Stimulated activated CD4-positive, alpha-beta T cell treated with anti-CD3 and anti-CD28 coated beads, Interleukin-1b, Interleukin-23, amount 100 ng/mL, for 1 hour (primary cell): ENCODE measurements at regions not wholly inside any gene's neighbourhood (a gene's known extent, or its start where the extent isn't known, plus 50 kb on each side); places are given as distances from the start of the nearest gene placed in this dataset.
"Not testable (repeated sequence)": the region's sequence is repeated elsewhere in the genome, so short reads cannot be mapped to it uniquely, and the experiment has no call there.

ENCODE experiments used
- DNase-seq, 2 donors: peaks; one replicate each; pipeline ENCODE4 v3.0.0-alpha.2; 2020; ENCODE audit warnings: low read depth in 2 of 2

DNA sequence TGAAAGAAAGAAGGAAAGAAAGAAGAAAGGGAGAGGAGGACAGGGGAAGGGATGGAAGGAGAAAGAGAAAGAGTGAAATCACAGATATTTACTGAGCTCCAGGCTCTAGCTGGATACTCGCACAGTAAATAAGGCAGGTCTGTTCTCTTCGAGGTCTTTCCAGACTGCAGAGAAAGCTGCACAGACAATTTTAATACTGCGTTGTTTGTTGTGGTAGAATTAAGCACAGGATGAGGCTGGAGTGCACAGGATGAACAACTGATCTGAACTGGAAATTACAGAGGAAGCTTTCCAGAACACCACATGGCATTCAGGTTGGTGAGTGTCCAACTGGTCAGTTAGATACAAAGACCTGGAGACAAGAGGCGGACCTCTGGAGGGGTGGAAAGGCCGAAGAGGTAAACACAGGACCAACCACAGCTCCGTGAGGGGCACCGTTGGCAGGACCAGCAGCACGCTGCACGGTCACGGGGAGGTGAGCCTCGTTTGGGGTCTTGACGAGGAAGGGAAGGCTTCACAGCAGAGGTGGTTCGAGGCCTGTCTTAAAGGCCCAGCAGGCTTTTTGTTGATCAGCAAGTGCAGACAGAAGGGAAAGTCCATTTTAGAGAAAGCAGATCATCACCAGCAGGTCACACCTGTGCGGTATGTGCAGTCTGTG is 121.7 kb downstream of the ATP6V0E2 start:
- not testable (repeated sequence) for DNase-seq

DNA sequence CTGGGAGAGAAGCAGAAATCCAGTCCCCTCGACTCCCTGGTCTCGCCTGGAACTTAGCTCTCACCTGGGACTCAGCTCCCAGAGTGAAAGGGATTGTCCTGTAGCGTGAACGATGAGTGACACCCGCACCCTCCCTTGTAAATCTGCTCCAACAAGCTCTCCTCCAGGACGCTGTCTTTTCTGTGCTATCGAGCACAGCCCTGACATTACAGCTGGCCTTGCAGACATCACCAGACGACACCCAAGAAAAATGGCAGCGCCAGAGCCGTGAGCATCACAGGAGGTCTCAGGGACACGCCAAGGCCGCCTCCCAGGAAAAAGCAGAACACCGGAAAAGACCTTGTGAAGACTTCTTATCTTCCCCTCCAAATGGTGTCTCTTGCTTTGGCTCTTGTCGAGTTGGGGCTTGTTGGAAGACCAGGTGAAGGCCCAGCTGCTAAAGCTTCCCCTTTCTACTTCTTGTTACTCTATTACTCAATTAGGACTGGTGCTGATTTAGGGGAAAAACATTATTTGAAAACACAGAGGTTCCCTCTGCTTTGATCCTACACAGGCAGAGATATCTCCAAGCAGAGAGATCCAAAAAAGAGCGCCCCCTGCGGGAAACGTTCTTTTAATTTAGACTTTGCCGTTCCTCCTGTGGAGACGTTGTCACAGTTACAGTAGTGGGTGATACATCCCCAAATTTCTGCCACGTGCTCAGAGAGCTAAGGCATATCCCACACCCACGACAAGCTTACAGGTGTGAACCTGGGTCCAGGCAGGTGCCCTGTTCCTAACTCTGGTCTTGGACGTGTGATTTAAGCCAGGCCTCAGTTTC is 127.2 kb downstream of the ATP6V0E2 start:
- DNase-seq = not testable (repeated sequence)

DNA sequence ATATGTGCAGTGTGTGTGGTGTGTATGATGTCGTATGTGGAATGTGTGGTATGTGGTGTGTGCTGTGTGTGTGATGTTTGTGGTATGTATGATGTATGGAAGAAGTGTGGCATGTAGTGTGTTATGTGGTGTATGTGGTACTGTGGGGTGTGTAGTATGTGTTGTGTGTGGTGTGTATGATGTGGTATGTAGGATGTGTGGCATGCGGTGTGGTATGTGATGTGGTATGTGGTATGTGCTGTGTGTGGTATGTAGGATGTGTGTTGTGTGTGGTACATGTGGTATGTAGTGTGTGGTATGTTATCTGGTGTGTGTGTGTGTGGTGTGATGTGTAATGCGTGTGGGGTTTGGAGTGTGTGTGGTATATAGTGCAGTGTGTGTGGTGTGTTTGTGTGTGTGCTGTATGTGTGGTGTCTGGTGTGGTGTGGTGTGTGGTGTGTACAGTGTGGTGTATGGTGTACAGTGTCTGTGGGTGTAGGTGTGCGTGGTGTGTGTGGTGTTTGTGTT is 129.6 kb downstream of the ATP6V0E2 start:
- DNase-seq = no peak

DNA sequence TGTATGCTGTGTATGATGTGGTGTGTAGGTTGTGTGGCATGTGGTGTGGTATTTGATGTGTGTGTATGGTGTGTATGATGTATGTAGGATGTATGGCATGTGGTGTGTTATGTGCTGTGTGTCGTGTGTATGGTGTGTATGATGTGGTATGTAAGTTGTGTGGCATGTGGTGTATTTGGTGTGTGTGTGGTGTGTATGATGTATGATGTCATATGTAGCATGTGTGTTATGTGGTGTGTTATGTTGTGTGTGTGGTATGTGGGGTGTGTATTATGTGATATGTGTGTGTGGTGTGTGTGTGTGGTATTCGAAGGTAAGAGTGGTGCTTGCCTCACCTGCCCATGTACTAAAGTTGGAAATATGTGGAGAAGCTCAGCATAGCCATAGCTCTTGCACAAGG is 130.2 kb downstream of the ATP6V0E2 start:
- DNase-seq = not testable (repeated sequence)

- not testable (repeated sequence) for DNase-seq
These were observed 131.1 kb downstream of the ATP6V0E2 start for GRCh38 chr7:150004843-150005242.

GRCh38 chr7:150009620-150010303 is 136.0 kb downstream of the ATP6V0E2 start:
- DNase-seq = not testable (repeated sequence)

DNA sequence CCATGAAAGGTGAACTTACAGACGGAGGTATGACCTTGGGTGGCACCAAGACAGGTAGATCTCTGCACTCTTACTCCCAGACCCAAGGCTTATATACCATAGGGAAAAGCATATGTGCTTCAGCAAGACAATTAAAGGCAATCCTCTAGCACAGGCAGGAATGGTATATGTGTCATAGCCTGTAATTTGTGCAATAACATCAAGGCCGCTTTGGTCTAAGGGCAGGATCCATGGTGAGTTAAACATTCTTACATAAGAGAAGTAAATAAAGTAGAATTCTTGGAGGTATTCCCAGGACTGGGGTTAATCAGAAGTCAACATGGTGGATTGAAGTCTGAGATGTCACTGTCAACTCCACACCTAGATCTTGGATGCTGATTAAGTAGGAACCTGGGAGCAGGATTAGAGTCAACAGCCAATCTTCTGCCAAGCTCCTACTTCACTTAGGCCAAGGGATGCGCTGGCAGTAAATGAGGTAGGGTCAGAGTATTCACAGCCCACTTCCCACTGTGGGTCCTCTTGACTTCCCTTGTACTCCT is 143.0 kb downstream of the ATP6V0E2 start:
- not testable (repeated sequence) for DNase-seq

- DNase-seq = not testable (repeated sequence)
These were observed 146.4 kb downstream of the ATP6V0E2 start for GRCh38 chr7:150020210-150020609.

GRCh38 chr7:150024550-150025490 is 151.1 kb downstream of the ATP6V0E2 start:
- not testable (repeated sequence) for DNase-seq

DNA sequence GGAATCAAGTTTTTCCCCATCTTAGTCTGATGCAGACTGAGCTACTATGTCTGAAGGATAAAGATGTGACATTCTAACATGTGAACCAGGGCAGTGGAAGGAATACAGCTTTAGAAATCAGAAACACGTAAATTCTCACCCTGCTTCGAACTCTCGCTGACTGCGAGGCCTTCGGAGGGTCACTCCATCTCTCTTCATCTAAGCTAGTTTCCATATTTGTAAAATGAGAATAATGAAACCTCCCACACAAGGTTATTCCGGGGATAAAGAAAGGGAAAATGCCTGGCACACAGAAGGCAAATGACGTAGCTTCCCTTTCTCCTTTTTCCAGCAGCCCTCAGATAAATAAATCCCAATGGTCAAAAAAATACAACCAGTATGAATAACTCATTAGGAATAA is 152.0 kb downstream of the ATP6V0E2 start:
- not testable (repeated sequence) for DNase-seq

GRCh38 chr7:150028344-150029012 is 154.7 kb downstream of the ATP6V0E2 start:
- not testable (repeated sequence) for DNase-seq

DNA sequence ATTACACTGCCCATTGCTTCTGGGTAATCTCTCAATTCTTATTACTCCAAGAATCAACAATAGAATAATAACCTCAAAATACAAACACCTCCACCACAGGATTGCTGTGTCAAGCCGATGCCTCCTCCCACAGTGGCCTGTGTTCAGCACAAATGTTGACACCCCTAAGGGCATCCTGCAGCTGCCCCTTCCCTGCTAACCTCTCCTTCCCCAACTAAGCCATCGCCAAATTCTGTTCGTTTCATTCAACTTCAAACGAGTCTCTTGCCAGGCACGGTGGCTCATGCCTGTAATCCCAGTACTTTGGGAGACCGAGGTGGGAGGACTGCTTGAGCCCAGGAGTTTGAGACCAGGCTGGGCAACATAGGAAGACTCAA is 155.2 kb downstream of the ATP6V0E2 start:
- DNase-seq = not testable (repeated sequence)

- DNase-seq = not testable (repeated sequence)
These were observed 158.0 kb downstream of the ATP6V0E2 start for GRCh38 chr7:150031733-150032132.

DNA sequence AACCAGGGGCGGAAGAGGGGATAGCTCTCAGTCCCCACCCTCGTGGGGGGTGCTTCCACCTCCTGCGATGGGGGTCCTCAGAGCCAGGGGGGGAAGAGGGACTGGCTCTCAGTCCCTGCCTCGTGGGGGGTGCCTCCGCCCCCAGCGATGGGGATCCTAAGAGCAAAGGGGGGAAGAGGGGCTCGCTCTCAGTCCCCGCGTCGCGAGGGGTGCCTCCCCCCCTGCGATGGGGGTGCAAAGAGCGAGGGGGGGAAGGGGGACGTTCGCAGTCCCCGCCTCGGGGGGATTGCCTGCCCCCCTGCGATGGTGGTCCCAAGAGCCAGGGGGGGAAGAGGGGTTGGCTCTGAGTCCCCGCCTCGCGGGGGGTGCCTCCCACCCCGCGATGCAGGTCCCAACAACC is 159.9 kb downstream of the ATP6V0E2 start:
- not testable (repeated sequence) for DNase-seq

DNA sequence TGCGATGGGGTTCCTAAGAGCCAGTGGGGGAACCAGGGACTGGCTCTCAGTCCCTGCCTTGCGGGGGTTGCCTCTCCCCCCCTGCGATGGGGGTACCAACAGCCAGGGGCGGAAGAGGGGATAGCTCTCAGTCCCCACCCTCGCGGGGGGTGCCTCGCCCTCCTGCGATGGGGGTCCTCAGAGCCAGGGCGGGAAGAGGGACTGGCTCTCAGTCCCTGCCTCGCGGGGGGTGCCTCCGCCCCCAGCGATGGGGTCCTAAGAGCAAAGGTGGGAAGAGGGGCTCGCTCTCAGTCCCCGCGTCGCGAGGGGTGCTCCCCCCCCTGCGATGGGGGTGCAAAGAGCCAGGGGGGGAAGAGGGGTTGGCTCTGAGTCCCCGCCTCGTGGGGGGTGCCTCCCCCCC is 162.0 kb downstream of the ATP6V0E2 start:
- DNase-seq = not testable (repeated sequence)

DNA sequence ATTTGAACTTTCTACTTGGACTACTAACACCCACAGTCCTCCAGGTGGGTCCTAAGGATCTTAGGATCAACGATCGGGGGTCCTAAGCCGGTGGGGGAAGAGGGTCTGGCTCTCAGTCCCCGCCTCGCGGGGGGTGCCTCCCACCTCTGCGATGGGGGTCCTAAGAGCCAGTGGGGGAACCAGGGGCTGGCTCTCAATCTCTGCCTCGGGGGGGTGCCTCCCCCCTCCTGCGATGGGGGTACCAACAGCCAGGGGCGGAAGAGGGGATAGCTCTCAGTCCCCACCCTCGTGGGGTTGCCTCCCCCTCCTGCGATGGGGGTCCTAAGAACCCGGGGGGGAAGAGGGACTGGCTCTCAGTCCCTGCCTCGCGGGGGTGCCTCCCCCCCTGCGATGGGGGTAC is 165.3 kb downstream of the ATP6V0E2 start:
- DNase-seq = not testable (repeated sequence)

GRCh38 chr7:150042281-150042680 is 168.5 kb downstream of the ATP6V0E2 start:
- not testable (repeated sequence) for DNase-seq

DNA sequence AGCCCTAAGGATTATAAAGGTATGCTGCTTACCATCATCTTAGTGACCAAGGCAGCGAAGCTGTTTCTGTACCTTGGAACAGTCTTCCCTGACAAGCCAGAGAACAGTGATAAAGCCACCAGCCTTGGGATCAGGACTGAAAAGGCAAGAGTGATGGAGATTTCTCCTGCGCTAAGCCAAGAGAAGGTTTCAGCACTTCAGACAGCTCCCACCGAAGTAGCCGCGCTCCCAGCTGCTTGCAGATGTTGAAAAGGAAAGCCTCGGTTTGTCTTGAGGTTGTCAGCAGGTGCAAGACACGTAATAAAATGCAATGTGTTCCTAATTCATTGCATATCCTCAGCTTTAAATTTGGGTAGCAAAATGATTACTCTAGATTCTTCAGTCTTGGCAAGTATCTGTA is 171.0 kb downstream of the ATP6V0E2 start:
- DNase-seq = not testable (repeated sequence)

DNA sequence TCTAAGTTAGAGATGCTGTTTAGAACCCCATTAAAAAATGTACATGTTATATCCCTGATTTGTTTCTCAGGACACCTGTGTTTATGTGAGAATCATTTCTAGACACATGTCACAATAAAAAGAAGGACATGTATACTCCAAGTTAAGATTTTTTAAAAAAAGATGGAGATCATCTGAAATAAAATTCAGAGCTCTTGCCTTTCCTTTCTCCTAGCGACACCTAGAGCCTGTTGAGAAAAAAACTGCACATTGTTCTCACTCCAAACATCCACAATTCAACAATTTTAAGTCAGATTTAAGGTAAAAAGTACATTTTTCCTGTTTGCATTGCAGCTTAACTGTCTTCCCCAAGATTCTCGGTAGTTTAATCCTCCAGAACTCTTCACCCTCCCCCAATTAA is 171.8 kb downstream of the ATP6V0E2 start:
- DNase-seq = not testable (repeated sequence)
